ENCODE measurements at regions not wholly inside any gene's neighbourhood (a gene's known extent, or its start where the extent isn't known, plus 50 kb on each side); places are given as distances from the start of the nearest gene placed in this dataset.

- no peak for DNase-seq
- no peaks in the 10 kb centered on the region for H3K36me3 ChIP-seq
- TF ChIP-seq POLR2AphosphoS5 (IDR thresholded peaks at IDR 0.05) (no peak), EP300 (IDR thresholded peaks at IDR 0.05) (no peak), CTCF (IDR thresholded peaks at IDR 0.05) (no peak), POLR2A (IDR thresholded peaks at IDR 0.05) (no peak)
- no peak overlapping the region for H3K4me3 ChIP-seq
- intact Hi-C loops (cut with DNase I; ENCODE audit: low total_unique reads) = no loop called here
- H3K4me1 ChIP-seq = peaks cover 0 to 15% (median 4%) of the 10 kb centered on the region in 4 donors
- no peaks in the 10 kb centered on the region for H3K9me3 ChIP-seq
- no peak overlapping the region for H3K27ac ChIP-seq
- WGBS, 5 donors = 61 to 87% (median 77%) methylated on average over 1 of the region's 1 CpG
- no peaks in the 10 kb centered on the region for H3K27me3 ChIP-seq
Measured at GRCh38 chr7:16061630-16062029, 359.7 kb downstream of the CRPPA start.

GRCh38 chr7:16061011-16061410, 360.3 kb downstream of the CRPPA start:
- Histone ChIP-seq H3K36me3 (no peaks in the 10 kb centered on the region), H3K4me3 (no peak overlapping the region), H3K27me3 (no peaks in the 10 kb centered on the region), H3K9me3 (no peaks in the 10 kb centered on the region), H3K4me1 (peaks cover 0 to 11% (median 4%) of the 10 kb centered on the region in 4 donors), H3K27ac (no peak overlapping the region)
- intact Hi-C loops (cut with DNase I; ENCODE audit: low total_unique reads) = no loop called here
- TF ChIP-seq POLR2A (IDR thresholded peaks at IDR 0.05) (no peak), POLR2AphosphoS5 (IDR thresholded peaks at IDR 0.05) (no peak), EP300 (IDR thresholded peaks at IDR 0.05) (no peak), CTCF (IDR thresholded peaks at IDR 0.05) (no peak)
- 80 to 85% (median 82%) methylated on average over 5 of the region's 5 CpGs for WGBS, 5 donors
- no peak for DNase-seq

GRCh38 chr7:16060502-16060901, 360.8 kb downstream of the CRPPA start:
- DNase-seq = no peak
- Histone ChIP-seq H3K36me3 (no peaks in the 10 kb centered on the region), H3K27me3 (no peaks in the 10 kb centered on the region), H3K27ac (no peak overlapping the region), H3K9me3 (no peaks in the 10 kb centered on the region), H3K4me3 (no peak overlapping the region), H3K4me1 (peaks cover 0 to 11% (median 4%) of the 10 kb centered on the region in 4 donors)
- intact Hi-C loops (cut with DNase I; ENCODE audit: low total_unique reads) = no loop called here
- TF ChIP-seq EP300 (IDR thresholded peaks at IDR 0.05) (no peak), POLR2A (IDR thresholded peaks at IDR 0.05) (no peak), POLR2AphosphoS5 (IDR thresholded peaks at IDR 0.05) (no peak), CTCF (IDR thresholded peaks at IDR 0.05) (no peak)

GRCh38 chr7:16055263-16055976, 365.9 kb downstream of the CRPPA start:
- H3K4me3 ChIP-seq = no peak overlapping the region
- H3K27me3 ChIP-seq = no peaks in the 10 kb centered on the region
- 54 to 70% (median 64%) methylated on average over 2 of the region's 2 CpGs for WGBS, 5 donors
- H3K36me3 ChIP-seq = no peaks in the 10 kb centered on the region
- no peak for DNase-seq
- H3K27ac ChIP-seq = no peak overlapping the region
- intact Hi-C loops (cut with DNase I; ENCODE audit: low total_unique reads) = no loop called here
- TF ChIP-seq POLR2AphosphoS5 (IDR thresholded peaks at IDR 0.05) (no peak), CTCF (IDR thresholded peaks at IDR 0.05) (no peak), EP300 (IDR thresholded peaks at IDR 0.05) (no peak), POLR2A (IDR thresholded peaks at IDR 0.05) (no peak)
- H3K4me1 ChIP-seq = peaks cover 0 to 7% (median 0%) of the 10 kb centered on the region in 4 donors
- H3K9me3 ChIP-seq = no peaks in the 10 kb centered on the region
